GM20000 (cell line): ENCODE measurements at regions not wholly inside any gene's neighbourhood (a gene's known extent, or its start where the extent isn't known, plus 50 kb on each side); places are given as distances from the start of the nearest gene placed in this dataset.

Experiments
- DNase-seq: peaks from one replicate; pipeline ENCODE4 v3.0.0; 2012; ENCODE audit warnings: low spot score
- TF ChIP-seq, protein P1 (sequence below): IDR thresholded peaks from 2 replicates; pipeline ENCODE4 v1.5.1; 2012; ENCODE audit warnings: mild to moderate bottlenecking, control low read depth; ENCODE audit errors: extremely low read depth, missing control alignments

- no peak for DNase-seq
Measured at GRCh38 chr1:105204836-105205371, 1455.2 kb downstream of the AMY1C start.

GRCh38 chr1:105208581-105208980 is 1458.9 kb downstream of the AMY1C start:
- DNase-seq: no peak

More at GRCh38 chr1:105204836-105205371, 1455.2 kb downstream of the AMY1C start:
- TF ChIP-seq, protein P1, sequence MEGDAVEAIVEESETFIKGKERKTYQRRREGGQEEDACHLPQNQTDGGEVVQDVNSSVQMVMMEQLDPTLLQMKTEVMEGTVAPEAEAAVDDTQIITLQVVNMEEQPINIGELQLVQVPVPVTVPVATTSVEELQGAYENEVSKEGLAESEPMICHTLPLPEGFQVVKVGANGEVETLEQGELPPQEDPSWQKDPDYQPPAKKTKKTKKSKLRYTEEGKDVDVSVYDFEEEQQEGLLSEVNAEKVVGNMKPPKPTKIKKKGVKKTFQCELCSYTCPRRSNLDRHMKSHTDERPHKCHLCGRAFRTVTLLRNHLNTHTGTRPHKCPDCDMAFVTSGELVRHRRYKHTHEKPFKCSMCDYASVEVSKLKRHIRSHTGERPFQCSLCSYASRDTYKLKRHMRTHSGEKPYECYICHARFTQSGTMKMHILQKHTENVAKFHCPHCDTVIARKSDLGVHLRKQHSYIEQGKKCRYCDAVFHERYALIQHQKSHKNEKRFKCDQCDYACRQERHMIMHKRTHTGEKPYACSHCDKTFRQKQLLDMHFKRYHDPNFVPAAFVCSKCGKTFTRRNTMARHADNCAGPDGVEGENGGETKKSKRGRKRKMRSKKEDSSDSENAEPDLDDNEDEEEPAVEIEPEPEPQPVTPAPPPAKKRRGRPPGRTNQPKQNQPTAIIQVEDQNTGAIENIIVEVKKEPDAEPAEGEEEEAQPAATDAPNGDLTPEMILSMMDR: no peak

DNA sequence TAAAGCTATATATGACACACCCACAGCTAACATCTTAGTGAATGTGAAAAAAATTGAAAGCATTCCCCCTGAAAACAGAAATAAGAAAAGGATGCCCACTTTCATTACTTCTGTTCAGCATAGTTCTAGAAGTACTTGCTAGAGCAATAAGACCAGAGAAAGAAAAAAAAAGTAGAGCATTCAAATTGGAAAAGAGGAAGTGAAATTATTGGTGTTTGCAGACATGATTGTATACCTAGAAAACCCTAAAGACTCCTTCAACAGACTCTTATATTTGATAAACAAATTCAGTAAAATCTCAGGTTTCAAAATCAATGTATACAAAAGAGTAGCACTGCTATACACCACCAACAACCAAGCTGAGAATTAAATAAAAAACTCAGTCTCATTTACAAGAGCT is 1461.0 kb downstream of the AMY1C start:
- TF ChIP-seq, protein P1: no peak

More at GRCh38 chr1:105208581-105208980, 1458.9 kb downstream of the AMY1C start:
- TF ChIP-seq, protein P1: no peak

DNA sequence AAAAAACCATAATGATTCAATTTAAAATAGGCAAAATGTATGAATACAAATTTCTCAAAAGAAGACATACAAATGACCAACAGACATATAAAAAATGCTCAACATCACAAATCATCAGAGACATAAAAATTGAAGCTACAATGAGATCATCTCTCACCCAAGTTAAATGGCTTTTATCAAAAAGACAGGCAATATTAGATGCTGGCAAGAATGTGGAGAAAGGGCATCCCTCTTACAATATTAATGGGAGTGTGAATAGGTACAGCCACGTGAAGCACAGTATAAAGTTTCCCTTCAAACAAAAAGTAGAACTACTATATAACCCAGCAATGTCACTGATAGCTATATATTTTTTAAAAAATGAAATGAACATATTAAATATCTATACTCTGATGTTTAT is 1481.7 kb downstream of the AMY1C start:
- TF ChIP-seq, protein P1: no peak
- DNase-seq: no peak

More for the DNA sequence above, 1461.0 kb downstream of the AMY1C start:
- DNase-seq: no peak

DNA sequence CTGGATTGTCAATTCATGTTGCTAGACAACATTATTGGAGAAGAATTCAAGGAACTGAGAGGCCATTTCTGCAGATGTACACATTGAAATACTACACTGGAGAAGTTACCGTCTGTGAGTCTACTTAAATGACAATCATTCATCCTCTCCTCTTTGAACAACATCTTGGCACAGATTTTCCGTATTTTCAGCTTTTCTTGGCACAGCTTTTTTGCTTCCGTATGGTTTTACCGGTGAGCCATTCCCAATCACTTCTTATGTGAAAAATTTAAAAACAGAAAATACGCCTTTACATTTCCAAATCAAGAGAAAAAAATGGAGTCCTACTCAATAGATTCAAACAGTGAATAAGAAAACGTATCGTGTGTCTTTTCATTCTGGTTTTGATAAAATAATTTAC is 1493.7 kb downstream of the AMY1C start:
- TF ChIP-seq, protein P1: no peak

GRCh38 chr1:105243969-105244368 is 1494.3 kb downstream of the AMY1C start:
- TF ChIP-seq, protein P1: no peak
- DNase-seq: no peak

More for the DNA sequence above, 1493.7 kb downstream of the AMY1C start:
- DNase-seq: no peak

GRCh38 chr1:105254906-105255305 is 1505.2 kb downstream of the AMY1C start:
- DNase-seq: no peak
- TF ChIP-seq, protein P1: no peak
